Activated CD4-positive, alpha-beta T cell treated with anti-CD3 and anti-CD28 coated beads for 36 hours (primary cell): ENCODE measurements at regions not wholly inside any gene's neighbourhood (a gene's known extent, or its start where the extent isn't known, plus 50 kb on each side); places are given as distances from the start of the nearest gene placed in this dataset.

ENCODE experiments used
- ATAC-seq: fragments of 200-7000 bp; cut with Tn5 transposase; one replicate; pipeline ENCODE4 v1.10.0; 2021; ENCODE audit warnings: mild to moderate bottlenecking, moderate library complexity
- CTCF ChIA-PET: fragments of 350-600 bp; sonication (Branson Sonifier 250); formaldehyde crosslinking; loops from one replicate; lab custom pipeline; 2021; ENCODE audit warnings: antibody characterized with exemption; lab: Charles Lee
- POLR2A ChIA-PET: fragments of 350-600 bp; sonication (Branson Sonifier 250); formaldehyde crosslinking; loops from one replicate; lab custom pipeline; 2021; ENCODE audit warnings: antibody characterized with exemption, inconsistent platforms; lab: Charles Lee
- DNase-seq: peaks from one replicate; pipeline ENCODE4 v3.0.0-alpha.2; 2020
- H3K27ac Mint-ChIP-seq: one replicate; pipeline ENCODE4 v1.8.0; 2021; ENCODE audit warnings: mixed read lengths
- H3K27me3 Mint-ChIP-seq: one replicate; pipeline ENCODE4 v1.8.0; 2021; ENCODE audit warnings: mixed read lengths
- H3K36me3 Mint-ChIP-seq: one replicate; pipeline ENCODE4 v1.8.0; 2021; ENCODE audit warnings: low read depth, mixed read lengths
- H3K4me1 Mint-ChIP-seq: one replicate; pipeline ENCODE4 v1.8.0; 2021; ENCODE audit warnings: mixed read lengths
- H3K4me3 Mint-ChIP-seq: one replicate; pipeline ENCODE4 v1.8.0; 2021; ENCODE audit warnings: mild to moderate bottlenecking, moderate library complexity, mixed read lengths
- H3K9me3 Mint-ChIP-seq: one replicate; pipeline ENCODE4 v1.8.0; 2021; ENCODE audit warnings: low read depth, mixed read lengths
- intact Hi-C, 2 experiments: fragments of 100-400 bp; cut with DNase I in 1 of 2; cut with micrococcal nuclease in 1 of 2; formaldehyde crosslinking; loops; one replicate each; pipeline versions ENCODE4 v1.14.2 to v1.15.1; 2022 to 2024; cut with DNase I, micrococcal nuclease

GRCh38 chr6:148044261-148044751, 298.3 kb upstream of the SASH1 start:
- ChIA-PET POLR2A (no interaction called here), CTCF (no interaction called here)
- Mint-ChIP-seq H3K36me3 (no peaks in the 10 kb centered on the region), H3K27ac (no peak overlapping the region), H3K27me3 (peaks cover 1% of the 10 kb centered on the region), H3K4me1 (no peaks in the 10 kb centered on the region), H3K9me3 (no peaks in the 10 kb centered on the region), H3K4me3 (no peak overlapping the region)
- ATAC-seq (no peak), DNase-seq (no peak)
- intact Hi-C loops: no loop called here

- CTCF ChIA-PET: interaction anchor here (1.0 kb wide), 1 partner anchor 32 kb away, joined by 3 read pairs; no protein-coding TSS in a partner anchor
- Mint-ChIP-seq H3K9me3 (no peaks in the 10 kb centered on the region), H3K27ac (no peak overlapping the region), H3K27me3 (peaks cover 1% of the 10 kb centered on the region), H3K4me1 (no peaks in the 10 kb centered on the region), H3K36me3 (no peaks in the 10 kb centered on the region), H3K4me3 (no peak overlapping the region)
- intact Hi-C loops: no loop called here
- ATAC-seq: no peak
- no peak for DNase-seq
- POLR2A ChIA-PET: no interaction called here
These were observed 297.7 kb upstream of the SASH1 start for GRCh38 chr6:148044921-148045320.

DNA sequence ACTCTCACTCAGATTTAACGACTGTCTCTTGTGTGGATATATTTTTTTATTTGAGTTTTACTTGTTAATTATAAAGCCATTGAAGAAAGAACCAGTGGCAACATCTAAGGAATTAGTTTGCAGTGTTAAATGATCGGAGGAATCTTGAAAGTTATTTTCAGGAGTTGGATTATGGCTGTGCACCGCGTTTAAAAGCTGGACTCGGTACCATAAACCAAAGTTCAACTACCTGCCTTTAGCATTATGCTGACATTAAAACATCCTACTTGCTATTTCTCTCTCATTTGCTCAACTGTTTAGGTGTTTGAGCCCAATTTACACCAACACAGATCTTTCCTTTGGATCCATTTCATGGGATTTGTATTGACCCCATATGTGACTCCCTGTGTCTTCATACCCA, 289.4 kb upstream of the SASH1 start:
- POLR2A ChIA-PET: no interaction called here
- CTCF ChIA-PET: no interaction called here
- Mint-ChIP-seq H3K4me3 (no peak overlapping the region), H3K27me3 (no peaks in the 10 kb centered on the region), H3K4me1 (no peaks in the 10 kb centered on the region), H3K36me3 (no peaks in the 10 kb centered on the region), H3K27ac (no peak overlapping the region), H3K9me3 (no peaks in the 10 kb centered on the region)
- no peak for ATAC-seq
- intact Hi-C loops: no loop called here
- DNase-seq: no peak

DNA sequence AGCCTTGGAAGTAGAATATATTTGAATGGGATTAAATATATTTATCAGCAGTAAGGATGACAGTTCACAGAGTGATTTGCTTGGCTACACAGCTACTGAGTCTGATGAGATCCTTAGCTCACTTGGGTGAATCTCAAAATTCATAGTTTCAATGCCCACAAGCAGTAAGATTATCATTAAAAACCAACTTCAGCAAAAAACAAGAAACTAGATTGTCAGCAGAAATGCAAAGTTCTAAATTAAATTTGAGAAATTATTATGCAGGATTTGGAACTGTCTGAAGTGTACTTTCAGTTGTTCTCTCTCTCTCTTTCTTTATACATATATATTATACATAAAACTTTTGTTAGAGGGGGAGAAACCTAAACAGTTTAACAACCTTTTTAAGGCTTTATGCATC, 288.8 kb upstream of the SASH1 start:
- ChIA-PET POLR2A (no interaction called here), CTCF (no interaction called here)
- no peaks in the 10 kb centered on the region for H3K4me1 Mint-ChIP-seq
- no peaks in the 10 kb centered on the region for H3K9me3 Mint-ChIP-seq
- no peaks in the 10 kb centered on the region for H3K27me3 Mint-ChIP-seq
- H3K4me3 Mint-ChIP-seq: no peak overlapping the region
- no peaks in the 10 kb centered on the region for H3K36me3 Mint-ChIP-seq
- ATAC-seq (no peak), DNase-seq (no peak)
- H3K27ac Mint-ChIP-seq: no peak overlapping the region
- intact Hi-C loops: no loop called here

GRCh38 chr6:148054219-148054618, 288.4 kb upstream of the SASH1 start:
- no peak overlapping the region for H3K4me3 Mint-ChIP-seq
- DNase-seq: no peak
- H3K27ac Mint-ChIP-seq: no peak overlapping the region
- POLR2A ChIA-PET: no interaction called here
- no peaks in the 10 kb centered on the region for H3K36me3 Mint-ChIP-seq
- no peak for ATAC-seq
- H3K9me3 Mint-ChIP-seq: peaks cover 3% of the 10 kb centered on the region
- CTCF ChIA-PET: no interaction called here
- intact Hi-C loops: no loop called here
- H3K4me1 Mint-ChIP-seq: no peaks in the 10 kb centered on the region
- H3K27me3 Mint-ChIP-seq: no peaks in the 10 kb centered on the region

- intact Hi-C loops: no loop called here
- CTCF ChIA-PET: no interaction called here
- no peaks in the 10 kb centered on the region for H3K27me3 Mint-ChIP-seq
- POLR2A ChIA-PET: no interaction called here
- DNase-seq (no peak), ATAC-seq (no peak)
- H3K27ac Mint-ChIP-seq: no peak overlapping the region
- H3K4me1 Mint-ChIP-seq: no peaks in the 10 kb centered on the region
- H3K4me3 Mint-ChIP-seq: no peak overlapping the region
- peaks cover 4% of the 10 kb centered on the region for H3K9me3 Mint-ChIP-seq
- no peaks in the 10 kb centered on the region for H3K36me3 Mint-ChIP-seq
These were observed 287.2 kb upstream of the SASH1 start for GRCh38 chr6:148055419-148055818.

GRCh38 chr6:148059869-148060268, 282.8 kb upstream of the SASH1 start:
- H3K4me1 Mint-ChIP-seq: no peaks in the 10 kb centered on the region
- ChIA-PET POLR2A (no interaction called here), CTCF (no interaction called here)
- intact Hi-C loops: no loop called here
- H3K9me3 Mint-ChIP-seq: peaks cover 11% of the 10 kb centered on the region
- no peak overlapping the region for H3K4me3 Mint-ChIP-seq
- no peaks in the 10 kb centered on the region for H3K36me3 Mint-ChIP-seq
- peaks cover 6% of the 10 kb centered on the region for H3K27me3 Mint-ChIP-seq
- no peak for DNase-seq
- no peak overlapping the region for H3K27ac Mint-ChIP-seq
- no peak for ATAC-seq

DNA sequence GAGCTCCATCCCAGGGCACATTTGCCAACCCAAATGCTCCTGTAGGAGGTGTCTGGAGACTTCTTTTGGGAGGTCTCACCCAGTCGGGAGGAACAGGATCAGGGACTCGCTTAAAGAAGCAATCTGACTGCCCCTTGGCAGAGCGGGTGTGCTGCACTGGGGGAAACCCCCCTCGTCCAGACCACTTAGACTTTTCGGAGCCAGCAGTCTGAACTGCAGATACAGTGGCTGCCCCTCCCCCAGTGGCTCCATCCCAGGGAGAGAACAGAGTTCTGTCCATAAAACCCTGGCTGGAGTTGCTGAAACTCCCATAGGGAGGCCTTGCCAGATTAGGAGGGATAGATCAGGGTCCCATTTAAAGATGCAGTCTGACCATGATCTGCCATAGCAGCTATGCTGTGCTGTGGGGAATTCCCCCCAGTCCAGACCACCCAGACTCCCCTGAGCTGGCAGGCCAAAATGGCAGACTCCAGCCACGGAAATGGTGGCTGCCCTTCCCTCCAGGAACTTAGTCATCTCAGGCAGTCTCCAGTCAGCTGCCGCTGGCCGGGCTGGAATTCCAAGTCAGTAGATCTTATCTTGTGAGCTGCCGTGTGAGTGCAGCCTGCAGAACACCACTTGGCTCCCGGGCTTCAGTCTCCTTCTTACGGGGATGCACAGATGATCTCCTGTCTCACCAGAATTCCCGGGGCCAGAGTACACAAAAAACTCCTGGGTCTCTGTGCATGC, 278.1 kb upstream of the SASH1 start:
- H3K27me3 Mint-ChIP-seq: peaks cover 6% of the 10 kb centered on the region
- no peaks in the 10 kb centered on the region for H3K36me3 Mint-ChIP-seq
- no peak overlapping the region for H3K4me3 Mint-ChIP-seq
- ChIA-PET CTCF (no interaction called here), POLR2A (no interaction called here)
- DNase-seq (no peak), ATAC-seq (no peak)
- intact Hi-C loops: no loop called here
- no peak overlapping the region for H3K27ac Mint-ChIP-seq
- H3K4me1 Mint-ChIP-seq: no peaks in the 10 kb centered on the region
- H3K9me3 Mint-ChIP-seq: peaks cover 9% of the 10 kb centered on the region

- peaks cover 1% of the 10 kb centered on the region for H3K9me3 Mint-ChIP-seq
- H3K36me3 Mint-ChIP-seq: no peaks in the 10 kb centered on the region
- no peak overlapping the region for H3K27ac Mint-ChIP-seq
- H3K4me1 Mint-ChIP-seq: no peaks in the 10 kb centered on the region
- POLR2A ChIA-PET: interaction anchor here (0.5 kb wide), 1 partner anchor 25 kb away, joined by 3 read pairs; no protein-coding TSS in a partner anchor
- intact Hi-C loops: no loop called here
- no peak for DNase-seq
- ATAC-seq: no peak
- H3K4me3 Mint-ChIP-seq: no peak overlapping the region
- H3K27me3 Mint-ChIP-seq: peaks cover 6% of the 10 kb centered on the region
- CTCF ChIA-PET: no interaction called here
These were observed 274.1 kb upstream of the SASH1 start for GRCh38 chr6:148068437-148069061.

GRCh38 chr6:148069256-148069655, 273.4 kb upstream of the SASH1 start:
- no peak for ATAC-seq
- Mint-ChIP-seq H3K27me3 (peaks cover 2% of the 10 kb centered on the region), H3K27ac (no peak overlapping the region), H3K4me3 (no peak overlapping the region), H3K4me1 (no peaks in the 10 kb centered on the region), H3K9me3 (no peaks in the 10 kb centered on the region), H3K36me3 (no peaks in the 10 kb centered on the region)
- ChIA-PET POLR2A (no interaction called here), CTCF (no interaction called here)
- no peak for DNase-seq
- intact Hi-C loops: no loop called here

DNA sequence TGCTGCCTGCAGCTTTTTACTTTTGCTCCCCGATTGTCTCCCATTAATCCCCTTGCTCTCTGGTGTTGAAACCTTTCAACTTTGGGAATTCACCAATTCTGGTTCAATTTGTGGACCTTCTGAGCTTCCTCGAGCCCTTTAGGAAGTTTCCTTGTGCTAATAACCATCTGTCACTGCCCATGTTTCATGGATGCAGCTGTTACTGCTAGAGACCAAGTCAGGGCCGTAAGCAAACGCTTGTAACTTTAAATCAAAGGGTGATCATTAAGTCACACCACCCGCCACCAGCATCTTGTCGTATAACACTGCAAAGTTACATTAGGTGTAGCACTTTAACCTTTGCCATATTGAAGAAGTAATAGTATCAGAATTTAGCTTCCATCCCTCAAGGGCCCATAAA, 268.3 kb upstream of the SASH1 start:
- H3K27me3 Mint-ChIP-seq: peaks cover 11% of the 10 kb centered on the region
- DNase-seq (no peak), ATAC-seq (no peak)
- no peak overlapping the region for H3K4me3 Mint-ChIP-seq
- intact Hi-C loops: no loop called here
- no peaks in the 10 kb centered on the region for H3K4me1 Mint-ChIP-seq
- POLR2A ChIA-PET: no interaction called here
- H3K9me3 Mint-ChIP-seq: no peaks in the 10 kb centered on the region
- no peak overlapping the region for H3K27ac Mint-ChIP-seq
- CTCF ChIA-PET: no interaction called here
- no peaks in the 10 kb centered on the region for H3K36me3 Mint-ChIP-seq

GRCh38 chr6:148074738-148075137, 267.9 kb upstream of the SASH1 start:
- no peak overlapping the region for H3K27ac Mint-ChIP-seq

More at GRCh38 chr6:148074738-148075137, 267.9 kb upstream of the SASH1 start:
- Mint-ChIP-seq H3K9me3 (no peaks in the 10 kb centered on the region), H3K36me3 (no peaks in the 10 kb centered on the region), H3K4me3 (no peak overlapping the region), H3K4me1 (no peaks in the 10 kb centered on the region), H3K27me3 (peaks cover 11% of the 10 kb centered on the region)
- ATAC-seq (no peak), DNase-seq (no peak)
- ChIA-PET CTCF (no interaction called here), POLR2A (no interaction called here)
- intact Hi-C loops: no loop called here
